Large intestine (tissue), 3 donors: ENCODE measurements at regions not wholly inside any gene's neighbourhood (a gene's known extent, or its start where the extent isn't known, plus 50 kb on each side); places are given as distances from the start of the nearest gene placed in this dataset.

Experiments
- DNase-seq, 2 donors: peaks; one replicate each; pipeline versions ENCODE4 v3.0.0 to v3.0.0-alpha.2; 2013
- H3K27ac ChIP-seq: one replicate; pipeline ENCODE4 v1.5.1; 2013; ENCODE audit warnings: low read length
- H3K27me3 ChIP-seq: 2 replicates; pipeline ENCODE4 v1.6.1; 2013; ENCODE audit warnings: low read length; ENCODE audit not compliant: control insufficient read depth, insufficient read depth
- H3K36me3 ChIP-seq: 2 replicates; pipeline ENCODE4 v1.6.1; 2013; ENCODE audit warnings: low read length; ENCODE audit not compliant: control insufficient read depth, insufficient read depth
- H3K4me1 ChIP-seq: one replicate; pipeline ENCODE4 v1.6.1; 2013; ENCODE audit warnings: low read length; ENCODE audit not compliant: control insufficient read depth, insufficient read depth
- H3K4me3 ChIP-seq: one replicate; pipeline ENCODE4 v1.5.1; 2013; ENCODE audit warnings: low read length
- H3K9me3 ChIP-seq: one replicate; pipeline ENCODE4 v1.6.1; 2013; ENCODE audit warnings: mild to moderate bottlenecking, low read depth, low read length, moderate library complexity; ENCODE audit not compliant: control insufficient read depth
- WGBS: methylation state at CpG from one replicate; pipeline ENCODE4 v1.1.5; 2013; ENCODE audit warnings: low lambda C conversion rate; ENCODE audit not compliant: insufficient coverage; 5-methylcytosine and 5-hydroxymethylcytosine counted together

- Histone ChIP-seq H3K4me3 (no peak overlapping the region), H3K9me3 (no peaks in the 10 kb centered on the region), H3K4me1 (no peaks in the 10 kb centered on the region), H3K27ac (no peak overlapping the region), H3K36me3 (no peaks in the 10 kb centered on the region), H3K27me3 (peaks cover under 1% of the 10 kb centered on the region)
- no peak for DNase-seq
- no CpG with 5 or more reads among the region's 5 CpGs for WGBS
Observed at GRCh38 chrX:45845142-45845541, 644.5 kb upstream of the DIPK2B start.

DNA sequence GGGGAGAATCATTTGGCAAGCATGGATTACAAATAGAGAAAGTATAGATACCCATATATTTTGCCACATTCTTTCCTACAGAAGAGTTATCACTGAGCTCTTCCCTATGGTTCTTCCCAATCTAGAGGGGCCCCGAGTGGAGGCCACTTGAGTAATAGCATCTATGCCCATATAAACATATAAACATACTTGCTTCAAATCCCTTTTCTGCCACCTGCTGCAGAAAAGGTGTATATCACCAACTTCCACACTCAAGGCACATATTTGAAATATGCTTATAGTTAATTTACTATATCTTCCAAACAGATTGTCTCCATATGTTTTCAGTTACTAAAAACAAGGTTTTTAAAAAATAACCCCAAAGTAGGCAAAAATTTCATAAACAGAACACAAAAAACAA is 642.8 kb upstream of the DIPK2B start:
- H3K27ac ChIP-seq = no peak overlapping the region
- H3K4me3 ChIP-seq = no peak overlapping the region
- H3K4me1 ChIP-seq = no peaks in the 10 kb centered on the region
- no CpG with 5 or more reads among the region's 1 CpG for WGBS
- no peaks in the 10 kb centered on the region for H3K27me3 ChIP-seq
- DNase-seq = no peak
- H3K36me3 ChIP-seq = no peaks in the 10 kb centered on the region
- H3K9me3 ChIP-seq = no peaks in the 10 kb centered on the region

GRCh38 chrX:45842926-45843315 is 642.2 kb upstream of the DIPK2B start:
- Histone ChIP-seq H3K9me3 (no peaks in the 10 kb centered on the region), H3K27me3 (no peaks in the 10 kb centered on the region), H3K27ac (no peak overlapping the region), H3K36me3 (no peaks in the 10 kb centered on the region), H3K4me3 (no peak overlapping the region), H3K4me1 (no peaks in the 10 kb centered on the region)
- no peak for DNase-seq
- WGBS = no CpG with 5 or more reads among the region's 1 CpG

GRCh38 chrX:45842207-45842925 is 641.7 kb upstream of the DIPK2B start:
- H3K36me3 ChIP-seq = no peaks in the 10 kb centered on the region
- H3K27me3 ChIP-seq = no peaks in the 10 kb centered on the region
- no peak for DNase-seq
- no peaks in the 10 kb centered on the region for H3K4me1 ChIP-seq
- no peaks in the 10 kb centered on the region for H3K9me3 ChIP-seq
- no CpG with 5 or more reads among the region's 2 CpGs for WGBS
- no peak overlapping the region for H3K27ac ChIP-seq
- H3K4me3 ChIP-seq = no peak overlapping the region

DNA sequence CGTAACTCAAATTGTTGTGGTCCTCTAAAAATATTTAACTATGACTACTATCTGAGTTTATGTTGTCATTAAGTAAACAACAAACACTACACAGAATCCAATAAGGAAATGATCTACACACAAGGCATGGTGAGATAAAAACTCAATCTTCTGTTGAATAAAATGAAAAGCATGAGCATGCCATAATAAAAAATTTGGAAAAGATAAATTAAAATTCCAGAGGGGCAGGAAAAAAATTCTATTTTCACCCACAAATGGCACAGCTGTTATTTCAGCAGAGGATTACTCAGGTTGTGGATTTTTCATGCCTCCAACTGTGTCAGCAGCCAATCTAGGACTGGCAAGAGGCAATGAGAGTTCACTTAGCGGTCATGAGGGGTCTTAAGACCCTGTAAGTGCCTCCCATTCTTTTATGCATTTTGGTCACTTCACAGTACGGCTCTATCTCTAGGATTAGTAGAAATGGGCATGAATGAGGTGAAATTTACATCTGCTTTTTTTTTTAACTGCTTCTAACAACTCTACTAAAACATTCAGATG is 639.8 kb upstream of the DIPK2B start:
- Histone ChIP-seq H3K4me1 (no peaks in the 10 kb centered on the region), H3K9me3 (no peaks in the 10 kb centered on the region), H3K36me3 (no peaks in the 10 kb centered on the region), H3K4me3 (no peak overlapping the region), H3K27me3 (no peaks in the 10 kb centered on the region), H3K27ac (no peak overlapping the region)
- no CpG with 5 or more reads among the region's 3 CpGs for WGBS
- DNase-seq = no peak

DNA sequence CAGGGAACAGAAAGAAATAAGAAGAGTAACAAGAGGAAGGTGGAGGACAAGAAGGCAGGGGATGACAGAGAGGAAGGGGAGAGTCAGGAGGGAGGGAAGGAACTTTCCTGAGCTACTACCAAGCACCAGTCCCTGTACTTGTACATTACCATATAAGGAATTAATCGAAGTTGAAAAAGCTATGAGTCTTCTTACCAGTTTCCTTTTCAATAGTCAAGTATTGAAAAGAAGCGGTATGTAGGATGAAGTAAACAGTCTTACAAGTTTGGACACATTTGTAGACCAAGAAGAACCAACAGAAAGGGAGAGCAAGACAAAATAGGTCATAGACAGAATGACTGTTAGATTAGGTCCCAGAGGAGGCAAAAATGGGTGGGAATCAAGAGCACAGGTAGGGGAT is 629.7 kb upstream of the DIPK2B start:
- no peaks in the 10 kb centered on the region for H3K9me3 ChIP-seq
- H3K4me1 ChIP-seq = peaks cover 4% of the 10 kb centered on the region
- no peaks in the 10 kb centered on the region for H3K36me3 ChIP-seq
- no peak for DNase-seq
- no peaks in the 10 kb centered on the region for H3K27me3 ChIP-seq
- H3K4me3 ChIP-seq = no peak overlapping the region
- H3K27ac ChIP-seq = no peak overlapping the region
- no CpG with 5 or more reads among the region's 2 CpGs for WGBS

DNA sequence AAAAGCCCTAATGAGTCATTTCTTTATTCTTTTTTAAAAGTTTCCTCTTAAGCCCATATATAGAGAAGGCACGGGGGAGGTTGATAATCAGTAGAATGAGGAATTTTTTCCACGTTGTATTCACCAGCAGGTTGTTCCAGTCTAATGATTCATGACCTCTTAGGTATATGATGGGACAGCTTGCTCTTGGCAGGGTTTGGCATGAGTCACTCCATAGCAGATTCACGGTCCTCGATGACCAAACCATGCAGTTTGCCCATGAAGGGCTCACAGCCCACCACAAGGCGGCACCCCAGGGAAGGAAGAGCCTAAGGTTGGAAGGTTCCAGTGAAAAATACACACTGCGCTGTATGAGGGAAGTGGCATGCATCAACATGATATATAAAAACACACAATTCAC is 623.8 kb upstream of the DIPK2B start:
- no peak for DNase-seq
- no peaks in the 10 kb centered on the region for H3K9me3 ChIP-seq
- no CpG with 5 or more reads among the region's 6 CpGs for WGBS

DNA sequence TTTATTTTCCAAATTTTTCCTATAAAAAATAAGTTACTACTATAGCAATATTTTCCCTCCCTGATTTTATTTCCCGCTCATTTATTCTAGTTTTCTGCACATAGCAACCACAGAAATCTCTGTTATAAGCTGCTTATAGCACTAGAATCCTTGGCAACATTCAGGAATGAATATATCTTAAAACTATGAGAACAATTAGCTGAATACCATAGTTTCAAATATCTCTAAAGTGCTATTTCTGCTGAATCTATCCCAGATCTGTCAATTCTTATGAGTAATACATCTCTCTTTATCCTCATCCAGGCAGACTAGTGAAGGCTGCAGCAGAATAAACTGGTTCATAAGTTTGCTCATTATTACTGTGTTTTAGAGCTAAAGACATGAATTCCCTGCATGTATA is 622.9 kb upstream of the DIPK2B start:
- no peak for DNase-seq
- WGBS = 100% methylated on average over 1 of the region's 1 CpG
- H3K4me1 ChIP-seq = no peaks in the 10 kb centered on the region
- no peak overlapping the region for H3K4me3 ChIP-seq
- H3K27me3 ChIP-seq = no peaks in the 10 kb centered on the region
- H3K9me3 ChIP-seq = no peaks in the 10 kb centered on the region
- no peak overlapping the region for H3K27ac ChIP-seq
- no peaks in the 10 kb centered on the region for H3K36me3 ChIP-seq

More for the DNA sequence above, 623.8 kb upstream of the DIPK2B start:
- Histone ChIP-seq H3K27ac (no peak overlapping the region), H3K27me3 (no peaks in the 10 kb centered on the region), H3K4me3 (no peak overlapping the region), H3K36me3 (no peaks in the 10 kb centered on the region), H3K4me1 (no peaks in the 10 kb centered on the region)

DNA sequence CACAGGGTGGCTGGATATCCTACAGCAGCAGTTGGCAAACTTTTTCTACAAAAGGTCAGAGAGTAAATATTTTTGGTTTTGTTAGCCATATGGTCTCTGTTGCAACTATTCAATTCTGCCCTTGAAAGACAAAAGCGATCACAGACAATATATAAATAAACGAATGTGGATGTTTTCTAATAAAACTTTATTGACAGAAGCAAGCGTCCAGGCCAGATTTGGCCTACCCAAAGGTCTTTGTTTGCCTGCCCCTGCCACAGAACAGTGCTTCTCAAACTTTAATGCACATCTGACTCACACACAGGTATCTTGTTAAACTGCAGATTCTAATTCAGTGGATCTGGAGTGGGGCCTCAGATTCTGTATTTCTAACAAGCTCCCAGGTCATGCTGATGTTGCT is 621.4 kb upstream of the DIPK2B start:
- H3K9me3 ChIP-seq = no peaks in the 10 kb centered on the region
- DNase-seq = no peak
- H3K4me3 ChIP-seq = no peak overlapping the region
- H3K27ac ChIP-seq = no peak overlapping the region
- H3K36me3 ChIP-seq = no peaks in the 10 kb centered on the region
- WGBS = no CpG with 5 or more reads among the region's 3 CpGs
- H3K27me3 ChIP-seq = no peaks in the 10 kb centered on the region
- no peaks in the 10 kb centered on the region for H3K4me1 ChIP-seq

- no peaks in the 10 kb centered on the region for H3K36me3 ChIP-seq
- H3K27me3 ChIP-seq = no peaks in the 10 kb centered on the region
- H3K4me3 ChIP-seq = no peak overlapping the region
- no peak overlapping the region for H3K27ac ChIP-seq
- no peaks in the 10 kb centered on the region for H3K9me3 ChIP-seq
- DNase-seq = no peak
- H3K4me1 ChIP-seq = no peaks in the 10 kb centered on the region
- no CpG with 5 or more reads among the region's 2 CpGs for WGBS
Observed at GRCh38 chrX:45818913-45819312, 618.2 kb upstream of the DIPK2B start.

DNA sequence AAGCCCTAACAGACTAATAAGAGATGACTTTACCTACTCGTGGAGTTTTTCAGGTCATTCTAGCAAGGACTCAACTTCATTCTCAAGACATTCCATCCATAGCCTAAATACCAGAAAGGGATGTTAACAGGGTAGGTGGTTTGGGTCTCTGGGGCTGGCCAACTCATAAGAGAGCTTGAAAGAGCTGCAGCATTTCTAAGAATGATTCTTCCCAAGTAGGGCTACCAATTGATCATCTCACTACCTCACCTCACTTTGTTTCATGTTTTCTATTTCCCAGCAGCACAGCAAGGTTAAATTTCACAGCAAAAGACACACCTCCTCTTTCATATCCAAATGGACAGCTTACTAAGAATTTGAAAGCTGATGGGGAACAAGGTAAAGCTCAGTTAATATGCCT is 614.8 kb upstream of the DIPK2B start:
- no peak for DNase-seq
- Histone ChIP-seq H3K9me3 (no peaks in the 10 kb centered on the region), H3K4me1 (no peaks in the 10 kb centered on the region), H3K4me3 (no peak overlapping the region), H3K27me3 (no peaks in the 10 kb centered on the region), H3K27ac (no peak overlapping the region), H3K36me3 (no peaks in the 10 kb centered on the region)
- WGBS = no CpG with 5 or more reads among the region's 1 CpG
